22Rv1 (cell line): ENCODE measurements at regions not wholly inside any gene's neighbourhood (a gene's known extent, or its start where the extent isn't known, plus 50 kb on each side); places are given as distances from the start of the nearest gene placed in this dataset.

Source experiments
- ZFX ChIP-seq: fragments of 450-650 bp; IDR thresholded peaks from 2 replicates; pipeline ENCODE4 v1.6.1; 2017; ENCODE audit warnings: antibody characterized with exemption, borderline replicate concordance
- TF ChIP-seq, protein P1 (sequence below): fragments of 450-650 bp; IDR thresholded peaks from 2 replicates; pipeline ENCODE4 v1.5.1; 2017; ENCODE audit warnings: mild to moderate bottlenecking

DNA sequence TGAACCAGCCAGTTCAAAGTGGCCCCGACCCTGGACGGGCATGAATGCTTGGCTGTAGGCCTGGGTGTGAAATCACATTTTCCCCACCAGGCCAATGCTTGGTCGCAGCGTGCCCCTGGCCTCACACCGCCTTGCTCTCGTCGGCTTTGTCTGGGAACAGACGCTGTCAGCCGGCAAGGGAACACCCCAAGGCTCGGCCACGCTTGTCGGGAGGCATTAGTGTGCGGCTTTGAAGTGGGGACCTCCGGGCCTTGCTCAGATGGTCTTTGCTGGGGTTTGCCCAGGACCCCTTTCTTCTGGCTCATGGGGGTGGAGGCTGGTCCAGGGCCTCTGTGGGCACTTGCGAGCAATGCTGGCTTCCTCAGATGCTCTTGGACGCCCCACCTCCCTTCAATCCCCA lies 79.1 kb downstream of the INHBB start:
- TF ChIP-seq, protein P1, sequence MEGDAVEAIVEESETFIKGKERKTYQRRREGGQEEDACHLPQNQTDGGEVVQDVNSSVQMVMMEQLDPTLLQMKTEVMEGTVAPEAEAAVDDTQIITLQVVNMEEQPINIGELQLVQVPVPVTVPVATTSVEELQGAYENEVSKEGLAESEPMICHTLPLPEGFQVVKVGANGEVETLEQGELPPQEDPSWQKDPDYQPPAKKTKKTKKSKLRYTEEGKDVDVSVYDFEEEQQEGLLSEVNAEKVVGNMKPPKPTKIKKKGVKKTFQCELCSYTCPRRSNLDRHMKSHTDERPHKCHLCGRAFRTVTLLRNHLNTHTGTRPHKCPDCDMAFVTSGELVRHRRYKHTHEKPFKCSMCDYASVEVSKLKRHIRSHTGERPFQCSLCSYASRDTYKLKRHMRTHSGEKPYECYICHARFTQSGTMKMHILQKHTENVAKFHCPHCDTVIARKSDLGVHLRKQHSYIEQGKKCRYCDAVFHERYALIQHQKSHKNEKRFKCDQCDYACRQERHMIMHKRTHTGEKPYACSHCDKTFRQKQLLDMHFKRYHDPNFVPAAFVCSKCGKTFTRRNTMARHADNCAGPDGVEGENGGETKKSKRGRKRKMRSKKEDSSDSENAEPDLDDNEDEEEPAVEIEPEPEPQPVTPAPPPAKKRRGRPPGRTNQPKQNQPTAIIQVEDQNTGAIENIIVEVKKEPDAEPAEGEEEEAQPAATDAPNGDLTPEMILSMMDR: no peak
- TF ChIP-seq ZFX: no peak
